ENCODE measurements at regions not wholly inside any gene's neighbourhood (a gene's known extent, or its start where the extent isn't known, plus 50 kb on each side); places are given as distances from the start of the nearest gene placed in this dataset.
"Not testable (repeated sequence)": the region's sequence is repeated elsewhere in the genome, so short reads cannot be mapped to it uniquely, and the experiment has no call there.

DNA sequence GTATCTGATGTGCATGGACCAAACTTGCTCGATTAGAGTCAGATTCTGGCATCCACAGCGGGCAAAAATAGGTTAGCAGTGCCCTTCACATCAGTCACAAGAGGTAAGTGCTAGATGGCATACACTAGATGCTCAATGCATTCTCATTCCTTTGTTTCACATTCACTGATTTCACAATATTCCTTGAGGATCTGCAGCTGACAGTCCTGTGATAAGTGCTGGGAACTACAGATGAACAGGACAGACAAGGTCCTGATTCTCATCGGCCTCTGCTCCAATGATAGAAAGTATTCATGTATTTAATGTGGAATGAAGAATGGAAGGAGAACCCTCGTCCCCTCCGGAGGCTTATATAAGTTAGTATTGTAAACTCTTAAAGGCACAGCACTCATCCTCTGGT lies 96.8 kb upstream of the SERPINE2 start:
- DNase-seq (no peak), ATAC-seq (no peak)
- H3K27ac Mint-ChIP-seq, result no peak overlapping the region
- CTCF ChIA-PET, result no interaction called here
- no peaks in the 10 kb centered on the region for H3K4me1 Mint-ChIP-seq (ENCODE audit: low read depth)
- no peaks in the 10 kb centered on the region for H3K9me3 Mint-ChIP-seq (ENCODE audit: insufficient read depth)
- POLR2A ChIA-PET, result no interaction called here
- H3K27me3 Mint-ChIP-seq (ENCODE audit: low read depth), result peaks cover 5% of the 10 kb centered on the region
- no peaks in the 10 kb centered on the region for H3K36me3 Mint-ChIP-seq (ENCODE audit: low read depth)
- no peak overlapping the region for H3K4me3 Mint-ChIP-seq

DNA sequence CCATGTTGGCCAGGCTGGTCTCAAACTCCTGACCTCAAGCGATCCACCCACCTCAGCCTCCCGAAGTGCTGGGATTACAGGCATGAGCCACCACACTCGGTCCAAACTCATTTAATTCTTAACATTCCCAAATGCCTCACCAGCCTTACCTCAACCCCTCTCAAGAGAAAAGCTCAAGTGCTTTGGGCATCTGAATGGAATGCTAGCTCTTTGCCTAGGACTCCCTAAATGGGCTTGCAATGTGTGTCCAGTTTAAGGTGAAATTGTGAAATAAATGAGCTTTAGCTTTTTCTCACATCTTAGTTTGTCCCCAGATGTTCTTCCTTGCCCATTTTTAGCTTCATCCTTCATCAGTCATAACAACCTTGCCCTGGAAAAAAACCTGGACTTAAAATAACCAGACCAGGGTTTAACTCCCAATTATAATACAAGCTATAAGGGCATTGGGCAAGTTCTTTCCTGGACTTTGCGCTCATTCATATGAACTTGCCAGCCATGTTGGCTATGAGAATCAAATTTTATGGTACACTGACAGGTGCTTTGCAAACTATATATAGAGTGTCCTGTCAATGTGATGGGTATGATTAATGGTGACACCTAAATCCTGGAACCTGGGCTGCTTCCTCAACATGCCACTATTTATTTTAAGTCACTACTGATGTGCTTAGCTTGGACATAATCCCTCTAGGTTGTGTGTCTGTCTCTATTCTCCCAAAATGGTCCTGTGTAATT lies 95.1 kb upstream of the SERPINE2 start:
- CTCF ChIA-PET, result interaction anchor here (0.7 to 1.4 kb wide), 2 partner anchors 10 to 141 kb away, joined by 3 to 4 read pairs; no protein-coding TSS in a partner anchor
- POLR2A ChIA-PET, result no interaction called here

DNA sequence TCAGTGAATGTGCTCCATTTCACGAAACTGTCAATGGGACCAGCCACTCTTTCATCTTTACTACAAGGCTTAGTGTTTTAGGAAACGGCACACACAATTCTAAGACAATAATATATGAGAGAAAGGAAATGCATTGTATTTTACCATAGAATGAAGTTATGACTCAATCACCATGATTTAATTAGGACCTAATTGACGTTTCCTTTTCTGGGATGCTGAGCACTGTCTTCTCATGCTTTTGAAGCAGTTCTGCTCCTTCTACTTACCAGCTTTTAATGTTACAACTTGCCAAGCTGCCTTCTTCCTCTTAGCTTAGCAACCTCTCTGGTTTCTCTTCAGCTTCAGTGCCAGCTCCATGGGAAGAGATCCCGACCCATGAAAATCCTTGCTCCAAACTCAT lies 94.3 kb upstream of the SERPINE2 start:
- Mint-ChIP-seq H3K9me3 (ENCODE audit: insufficient read depth) (no peaks in the 10 kb centered on the region), H3K36me3 (ENCODE audit: low read depth) (no peaks in the 10 kb centered on the region), H3K27me3 (ENCODE audit: low read depth) (peaks cover 5% of the 10 kb centered on the region), H3K27ac (no peak overlapping the region), H3K4me3 (no peak overlapping the region), H3K4me1 (ENCODE audit: low read depth) (no peaks in the 10 kb centered on the region)
- DNase-seq (no peak), ATAC-seq (no peak)
- ChIA-PET CTCF (interaction anchor here (1.4 kb wide), 1 partner anchor 11 kb away, joined by 4 read pairs; no protein-coding TSS in a partner anchor), POLR2A (no interaction called here)

More for the DNA sequence above, 95.1 kb upstream of the SERPINE2 start:
- no peak for ATAC-seq
- no peak for DNase-seq
- Mint-ChIP-seq H3K4me1 (ENCODE audit: low read depth) (no peaks in the 10 kb centered on the region), H3K9me3 (ENCODE audit: insufficient read depth) (no peaks in the 10 kb centered on the region), H3K36me3 (ENCODE audit: low read depth) (no peaks in the 10 kb centered on the region), H3K4me3 (no peak overlapping the region), H3K27ac (no peak overlapping the region), H3K27me3 (ENCODE audit: low read depth) (peaks cover 5% of the 10 kb centered on the region)

DNA sequence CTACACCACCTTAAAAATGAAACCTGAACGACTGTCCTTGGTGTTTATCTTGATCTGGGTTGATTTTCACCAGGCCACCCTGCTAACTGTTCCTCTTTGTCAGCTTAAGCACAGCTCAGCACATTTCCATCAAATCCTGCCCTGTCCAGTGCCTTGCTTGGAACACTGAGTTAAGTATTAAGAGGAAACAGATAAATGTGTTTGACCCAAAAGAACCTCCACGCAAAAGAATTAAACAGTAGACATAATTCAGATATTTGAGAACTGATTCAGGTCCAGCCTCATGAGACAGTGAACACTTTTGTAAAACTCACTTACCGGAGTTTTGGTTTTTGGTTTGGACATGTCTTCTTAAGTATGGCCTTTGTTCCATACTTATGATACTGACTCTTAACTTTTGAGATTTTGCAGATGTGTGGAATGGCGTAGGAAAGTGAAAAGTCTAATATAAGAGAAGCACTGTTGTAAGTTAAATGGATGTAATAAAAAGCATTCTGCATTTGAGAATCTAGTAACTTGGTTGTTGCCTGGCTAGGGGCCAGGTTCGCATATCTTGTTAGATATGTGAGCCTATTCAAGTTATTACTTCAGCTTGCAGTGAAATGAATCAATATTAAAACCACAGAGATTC lies 88.9 kb upstream of the SERPINE2 start:
- no peaks in the 10 kb centered on the region for H3K4me1 Mint-ChIP-seq (ENCODE audit: low read depth)
- no peaks in the 10 kb centered on the region for H3K36me3 Mint-ChIP-seq (ENCODE audit: low read depth)
- POLR2A ChIA-PET, result no interaction called here
- no peak overlapping the region for H3K4me3 Mint-ChIP-seq
- H3K27me3 Mint-ChIP-seq (ENCODE audit: low read depth), result peaks cover 12% of the 10 kb centered on the region
- H3K27ac Mint-ChIP-seq, result no peak overlapping the region
- H3K9me3 Mint-ChIP-seq (ENCODE audit: insufficient read depth), result no peaks in the 10 kb centered on the region
- CTCF ChIA-PET, result no interaction called here
- ATAC-seq (no peak), DNase-seq (no peak)

DNA sequence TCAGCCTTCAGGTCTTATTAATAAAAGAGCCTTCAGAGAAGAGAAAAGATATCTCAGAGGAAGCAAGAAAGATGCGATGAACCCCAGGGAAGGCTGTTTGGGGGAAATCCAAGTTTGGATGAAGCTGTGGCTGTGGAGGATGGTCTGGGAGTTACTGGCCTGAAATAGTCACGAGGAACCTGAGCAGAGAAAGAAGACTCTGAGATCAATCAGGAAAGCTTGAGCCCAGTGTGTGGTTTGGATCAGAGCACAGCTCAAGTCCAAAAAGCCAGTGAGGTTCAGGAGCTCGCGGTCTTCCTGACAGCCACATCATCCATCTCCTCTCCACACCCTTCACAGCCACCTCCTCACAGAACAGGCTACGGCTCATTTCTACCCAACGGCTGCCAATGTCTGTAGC lies 87.4 kb upstream of the SERPINE2 start:
- CTCF ChIA-PET, result interaction anchor here (0.8 kb wide), 1 partner anchor 133 kb away, joined by 3 read pairs; no protein-coding TSS in a partner anchor
- no peaks in the 10 kb centered on the region for H3K9me3 Mint-ChIP-seq (ENCODE audit: insufficient read depth)
- ATAC-seq, result no peak
- H3K27ac Mint-ChIP-seq, result no peak overlapping the region
- POLR2A ChIA-PET, result no interaction called here
- peaks cover 7% of the 10 kb centered on the region for H3K27me3 Mint-ChIP-seq (ENCODE audit: low read depth)
- no peak overlapping the region for H3K4me3 Mint-ChIP-seq
- H3K4me1 Mint-ChIP-seq (ENCODE audit: low read depth), result no peaks in the 10 kb centered on the region
- H3K36me3 Mint-ChIP-seq (ENCODE audit: low read depth), result no peaks in the 10 kb centered on the region
- DNase-seq, result no peak

DNA sequence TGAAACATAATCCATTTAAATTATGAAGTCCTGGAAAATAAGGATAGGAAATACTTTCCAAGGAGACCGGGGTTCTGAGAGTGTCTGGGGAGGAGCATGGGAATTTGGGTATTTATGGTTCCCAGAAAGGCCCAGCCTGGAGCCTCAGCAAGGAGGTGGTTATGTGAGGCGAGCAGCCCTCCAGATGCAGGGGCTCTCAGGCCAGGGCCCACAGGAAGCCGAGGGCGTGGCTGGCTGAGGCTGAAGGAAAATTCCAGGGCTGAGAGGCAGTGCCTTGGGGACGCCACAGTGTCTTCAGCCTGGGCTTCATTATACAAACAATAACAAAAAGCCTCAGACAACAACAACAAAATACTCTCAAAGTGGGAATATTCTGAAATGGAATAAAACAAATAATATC lies 86.9 kb upstream of the SERPINE2 start:
- H3K9me3 Mint-ChIP-seq (ENCODE audit: insufficient read depth), result no peaks in the 10 kb centered on the region
- H3K27me3 Mint-ChIP-seq (ENCODE audit: low read depth), result peaks cover 7% of the 10 kb centered on the region
- no peak overlapping the region for H3K4me3 Mint-ChIP-seq
- ATAC-seq (no peak), DNase-seq (no peak)
- H3K4me1 Mint-ChIP-seq (ENCODE audit: low read depth), result no peaks in the 10 kb centered on the region
- ChIA-PET CTCF (no interaction called here), POLR2A (no interaction called here)
- no peak overlapping the region for H3K27ac Mint-ChIP-seq
- H3K36me3 Mint-ChIP-seq (ENCODE audit: low read depth), result no peaks in the 10 kb centered on the region

GRCh38 chr2:224122542-224122941 lies 83.5 kb upstream of the SERPINE2 start:
- ATAC-seq (no peak), DNase-seq (no peak)
- POLR2A ChIA-PET, result no interaction called here
- Mint-ChIP-seq H3K4me1 (ENCODE audit: low read depth) (no peaks in the 10 kb centered on the region), H3K9me3 (ENCODE audit: insufficient read depth) (no peaks in the 10 kb centered on the region), H3K36me3 (ENCODE audit: low read depth) (no peaks in the 10 kb centered on the region), H3K4me3 (no peak overlapping the region), H3K27me3 (ENCODE audit: low read depth) (peaks cover 12% of the 10 kb centered on the region), H3K27ac (no peak overlapping the region)
- CTCF ChIA-PET, result interaction anchor here (0.9 kb wide), 1 partner anchor 129 kb away, joined by 3 read pairs; no protein-coding TSS in a partner anchor

DNA sequence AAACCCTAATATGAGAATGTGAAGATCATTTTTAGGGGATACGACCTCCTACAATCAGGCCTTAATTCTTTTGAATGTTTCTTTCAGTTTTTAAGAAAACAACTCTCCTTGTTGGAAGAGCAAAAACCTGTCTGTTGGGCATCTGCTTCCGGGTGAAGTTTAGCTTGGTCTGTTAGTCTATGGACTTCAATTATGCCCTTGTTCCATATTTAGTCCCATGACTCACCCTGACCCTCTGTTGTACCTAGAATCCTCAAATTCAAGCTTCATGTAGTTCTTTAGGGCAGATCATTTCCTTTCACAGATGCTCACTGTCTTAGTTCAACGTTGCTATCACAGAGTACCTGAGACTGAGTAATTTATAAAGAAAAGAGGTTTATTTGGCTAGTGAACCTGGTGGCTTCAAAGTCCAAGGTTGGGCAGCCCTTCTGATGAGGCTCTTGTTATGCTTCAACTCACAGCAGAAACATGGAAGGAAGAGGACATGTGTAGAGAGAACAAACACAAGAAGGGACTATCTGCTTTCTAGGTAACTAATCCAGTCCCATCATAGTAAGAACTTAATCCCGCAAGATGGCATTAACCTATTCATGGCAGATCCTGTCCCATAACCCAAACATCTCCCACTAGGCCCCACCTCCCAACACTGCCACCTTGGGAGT lies 82.5 kb upstream of the SERPINE2 start:
- Mint-ChIP-seq H3K36me3 (ENCODE audit: low read depth) (no peaks in the 10 kb centered on the region), H3K27me3 (ENCODE audit: low read depth) (peaks cover 21% of the 10 kb centered on the region), H3K4me1 (ENCODE audit: low read depth) (no peaks in the 10 kb centered on the region)

GRCh38 chr2:224120986-224121385 lies 81.9 kb upstream of the SERPINE2 start:
- H3K27ac Mint-ChIP-seq, result no peak overlapping the region
- ATAC-seq (no peak), DNase-seq (no peak)
- POLR2A ChIA-PET, result no interaction called here
- H3K27me3 Mint-ChIP-seq (ENCODE audit: low read depth), result peaks cover 21% of the 10 kb centered on the region
- no peaks in the 10 kb centered on the region for H3K9me3 Mint-ChIP-seq (ENCODE audit: insufficient read depth)
- CTCF ChIA-PET, result no interaction called here
- H3K4me1 Mint-ChIP-seq (ENCODE audit: low read depth), result no peaks in the 10 kb centered on the region
- H3K4me3 Mint-ChIP-seq, result no peak overlapping the region
- no peaks in the 10 kb centered on the region for H3K36me3 Mint-ChIP-seq (ENCODE audit: low read depth)

More for the DNA sequence above, 82.5 kb upstream of the SERPINE2 start:
- POLR2A ChIA-PET, result no interaction called here
- Mint-ChIP-seq H3K4me3 (no peak overlapping the region), H3K27ac (no peak overlapping the region), H3K9me3 (ENCODE audit: insufficient read depth) (no peaks in the 10 kb centered on the region)
- ATAC-seq (no peak), DNase-seq (no peak)
- CTCF ChIA-PET, result no interaction called here

GRCh38 chr2:224119846-224120245 lies 80.8 kb upstream of the SERPINE2 start:
- H3K9me3 Mint-ChIP-seq (ENCODE audit: insufficient read depth); DNase-seq; H3K27ac Mint-ChIP-seq; POLR2A ChIA-PET; H3K4me1 Mint-ChIP-seq (ENCODE audit: low read depth); H3K36me3 Mint-ChIP-seq (ENCODE audit: low read depth); CTCF ChIA-PET; ATAC-seq; H3K4me3 Mint-ChIP-seq: not testable (repeated sequence)
- peaks cover 25% of the 10 kb centered on the region for H3K27me3 Mint-ChIP-seq (ENCODE audit: low read depth)

DNA sequence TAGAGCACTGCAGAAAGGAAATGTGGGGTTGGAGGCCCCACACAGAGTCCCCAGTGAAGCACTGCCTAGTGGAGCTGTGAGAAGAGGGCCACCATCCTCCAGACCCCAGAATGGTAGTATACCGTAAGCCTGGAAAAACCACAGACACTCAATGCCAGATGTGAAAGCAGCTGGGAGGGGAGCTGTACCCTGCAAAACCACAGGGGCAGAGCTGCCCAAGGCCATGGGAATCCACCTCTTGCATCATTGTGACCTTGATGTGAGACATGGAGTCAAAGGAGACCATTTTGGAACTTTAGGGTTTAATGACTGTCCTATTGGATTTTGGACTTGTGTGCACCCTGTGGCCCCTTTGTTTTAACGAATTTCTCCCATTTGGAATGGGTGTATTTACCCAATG lies 75.3 kb upstream of the SERPINE2 start:
- DNase-seq (no peak), ATAC-seq (no peak)
- peaks cover 5% of the 10 kb centered on the region for H3K9me3 Mint-ChIP-seq (ENCODE audit: insufficient read depth)
- H3K4me3 Mint-ChIP-seq, result no peak overlapping the region
- POLR2A ChIA-PET, result no interaction called here
- CTCF ChIA-PET, result no interaction called here
- H3K27ac Mint-ChIP-seq, result no peak overlapping the region
- peaks cover 28% of the 10 kb centered on the region for H3K27me3 Mint-ChIP-seq (ENCODE audit: low read depth)
- no peaks in the 10 kb centered on the region for H3K4me1 Mint-ChIP-seq (ENCODE audit: low read depth)
- H3K36me3 Mint-ChIP-seq (ENCODE audit: low read depth), result no peaks in the 10 kb centered on the region

DNA sequence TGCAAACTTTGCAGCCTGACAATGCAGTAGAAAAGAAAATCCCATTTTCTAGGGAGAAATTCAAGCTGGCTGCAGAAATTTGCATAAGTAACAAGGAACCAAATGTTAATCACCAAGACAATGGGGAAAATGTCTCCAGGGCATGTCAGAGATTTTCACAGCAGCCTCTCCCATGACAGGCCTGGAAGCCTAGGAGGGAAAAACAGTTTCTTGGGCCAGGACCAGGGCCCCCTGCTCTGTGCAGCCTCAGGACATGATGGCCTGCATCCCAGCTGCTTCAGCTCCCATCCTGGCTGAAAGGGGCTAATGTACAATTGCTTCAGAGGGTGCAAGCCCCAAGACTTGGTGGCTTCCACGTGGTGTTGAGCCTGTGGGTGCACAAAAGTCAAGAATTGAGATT lies 74.8 kb upstream of the SERPINE2 start:
- not testable (repeated sequence) for H3K27ac Mint-ChIP-seq

More for the DNA sequence above, 74.8 kb upstream of the SERPINE2 start:
- POLR2A ChIA-PET; H3K4me1 Mint-ChIP-seq (ENCODE audit: low read depth); CTCF ChIA-PET; H3K4me3 Mint-ChIP-seq; ATAC-seq; H3K9me3 Mint-ChIP-seq (ENCODE audit: insufficient read depth); H3K36me3 Mint-ChIP-seq (ENCODE audit: low read depth); DNase-seq: not testable (repeated sequence)
- peaks cover 26% of the 10 kb centered on the region for H3K27me3 Mint-ChIP-seq (ENCODE audit: low read depth)
